ENCODE measurements at regions not wholly inside any gene's neighbourhood (a gene's known extent, or its start where the extent isn't known, plus 50 kb on each side); places are given as distances from the start of the nearest gene placed in this dataset.

DNA sequence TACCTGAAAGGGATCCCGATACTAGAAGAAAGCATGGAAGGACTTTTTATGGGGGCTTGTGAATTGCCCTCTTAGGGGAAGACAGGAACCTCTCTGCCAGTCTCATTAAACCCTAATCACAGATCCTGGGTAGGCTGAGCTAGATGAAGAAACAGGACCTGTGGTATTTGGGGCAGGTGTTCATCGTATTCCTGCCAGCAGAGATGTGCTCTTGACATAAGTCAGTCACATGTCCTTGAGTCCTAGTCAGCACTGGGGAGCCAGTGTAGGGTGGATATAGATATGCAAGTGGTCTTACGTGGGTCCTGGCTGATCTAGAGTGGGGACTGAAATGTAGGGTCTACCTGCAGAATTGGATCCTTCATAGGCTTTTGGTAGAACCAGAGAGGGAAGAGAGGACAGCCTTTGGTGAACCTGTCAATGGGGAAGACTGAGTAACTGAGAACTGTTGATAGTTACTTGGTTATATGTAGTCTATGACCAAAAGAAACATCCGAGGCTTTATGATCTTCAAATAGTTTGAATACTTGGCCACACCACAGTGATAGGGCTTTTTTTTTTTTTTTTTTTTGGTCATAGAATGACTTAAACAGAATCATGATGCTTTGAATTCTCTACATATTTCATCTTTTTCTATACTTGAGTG, 63.5 kb upstream of the WDR1 start:
- TF ChIP-seq POLR2A (IDR thresholded peaks at IDR 0.05; ENCODE audit: low read length) (no peak), GATA1 (IDR thresholded peaks at IDR 0.05; ENCODE audit: low read depth, low read length) (no peak)
- DNase-seq = peak; percentile 16 to 42

- DNase-seq = no peak
- no peak for TF ChIP-seq POLR2A (IDR thresholded peaks at IDR 0.05; ENCODE audit: low read length)
- no peak for TF ChIP-seq GATA1 (IDR thresholded peaks at IDR 0.05; ENCODE audit: low read depth, low read length)
Measured at GRCh38 chr4:10178763-10179162, 62.2 kb upstream of the WDR1 start.

GRCh38 chr4:10175626-10176025, 59.0 kb upstream of the WDR1 start:
- no peak for DNase-seq
- TF ChIP-seq POLR2A (IDR thresholded peaks at IDR 0.05; ENCODE audit: low read length) (no peak), GATA1 (IDR thresholded peaks at IDR 0.05; ENCODE audit: low read depth, low read length) (no peak)

GRCh38 chr4:10173754-10174749, 57.5 kb upstream of the WDR1 start:
- peak; percentile 74 to 82 for DNase-seq
- TF ChIP-seq GATA1 (IDR thresholded peaks at IDR 0.05; ENCODE audit: low read depth, low read length) (no peak), POLR2A (IDR thresholded peaks at IDR 0.05; ENCODE audit: low read length) (no peak)

DNA sequence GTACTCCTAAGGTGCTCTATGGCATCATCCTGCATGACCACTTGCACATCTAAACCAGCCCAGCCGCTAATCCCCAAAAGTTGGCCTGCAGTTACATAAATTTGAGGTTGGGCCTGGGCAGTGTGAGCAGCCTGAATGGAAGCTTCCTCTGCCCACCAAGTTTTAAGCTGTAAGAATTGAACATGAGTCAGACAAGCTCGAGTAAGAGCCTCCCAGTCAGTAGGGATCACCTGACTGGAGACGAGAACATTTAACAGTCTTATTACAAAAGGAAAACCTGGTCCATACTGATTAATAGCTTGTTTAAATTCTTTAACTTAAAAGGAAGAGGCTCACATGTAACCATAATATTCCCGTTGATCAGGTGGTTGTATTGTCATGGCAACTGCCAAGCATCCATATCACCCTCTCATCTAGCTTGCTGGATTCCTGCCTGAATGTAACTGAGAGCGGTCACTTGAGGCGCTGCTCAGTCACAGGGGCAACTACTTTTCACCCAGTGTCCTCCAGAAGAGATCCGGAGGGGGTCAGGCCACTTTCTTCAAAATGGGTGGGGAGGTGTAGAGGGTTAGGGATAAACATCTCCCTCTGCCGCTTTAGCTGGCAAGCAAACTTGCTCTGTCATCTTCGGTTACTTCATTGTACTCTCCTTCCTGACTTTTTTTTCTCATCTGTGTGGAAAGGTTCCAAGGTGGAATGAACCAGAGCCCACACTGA, 56.6 kb upstream of the WDR1 start:
- TF ChIP-seq GATA1 (IDR thresholded peaks at IDR 0.05; ENCODE audit: low read depth, low read length) = no peak
- peak; percentile 42 for TF ChIP-seq POLR2A (IDR thresholded peaks at IDR 0.05; ENCODE audit: low read length)
- peak; percentile 91 to 93 for DNase-seq

- TF ChIP-seq GATA1 (IDR thresholded peaks at IDR 0.05; ENCODE audit: low read depth, low read length) (no peak), POLR2A (IDR thresholded peaks at IDR 0.05; ENCODE audit: low read length) (no peak)
Measured at GRCh38 chr4:10172278-10172921, 55.8 kb upstream of the WDR1 start.

GRCh38 chr4:10171055-10171454, 54.5 kb upstream of the WDR1 start:
- DNase-seq = peak; percentile 47 to 65
- TF ChIP-seq GATA1 (IDR thresholded peaks at IDR 0.05; ENCODE audit: low read depth, low read length) = no peak
- no peak for TF ChIP-seq POLR2A (IDR thresholded peaks at IDR 0.05; ENCODE audit: low read length)

More at GRCh38 chr4:10172278-10172921, 55.8 kb upstream of the WDR1 start:
- DNase-seq = peak in 1 of 2 experiments; percentile 40

DNA sequence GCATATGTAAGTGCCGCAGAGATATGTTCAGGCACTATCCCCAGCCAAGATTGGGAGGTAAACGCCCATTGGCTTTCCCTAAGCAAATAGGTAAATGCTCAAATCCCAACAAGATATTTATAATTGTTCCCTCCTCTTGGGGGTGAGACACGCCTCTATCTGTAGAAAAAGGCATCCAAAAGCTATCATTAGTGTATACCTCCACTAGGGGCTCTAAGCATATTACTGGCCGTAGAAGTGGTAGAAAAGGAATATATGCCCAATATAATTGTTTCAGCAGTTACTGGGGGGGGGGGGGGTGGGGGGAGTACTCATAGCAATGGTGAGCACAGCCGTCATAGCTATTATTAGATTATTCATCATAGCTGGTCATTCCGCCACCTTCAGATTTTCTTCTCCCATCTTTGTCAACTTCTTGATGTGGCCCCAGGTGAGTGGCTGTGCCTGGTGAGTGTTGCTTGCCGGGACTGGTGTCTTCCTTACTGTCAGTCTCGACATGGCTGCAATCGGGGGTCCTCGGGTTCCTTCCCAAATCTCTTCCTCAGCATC, 53.3 kb upstream of the WDR1 start:
- TF ChIP-seq GATA1 (IDR thresholded peaks at IDR 0.05; ENCODE audit: low read depth, low read length) (no peak), POLR2A (IDR thresholded peaks at IDR 0.05; ENCODE audit: low read length) (no peak)
- DNase-seq = no peak

GRCh38 chr4:10168151-10168550, 51.6 kb upstream of the WDR1 start:
- TF ChIP-seq POLR2A (IDR thresholded peaks at IDR 0.05; ENCODE audit: low read length) (no peak), GATA1 (IDR thresholded peaks at IDR 0.05; ENCODE audit: low read depth, low read length) (no peak)
- DNase-seq = no peak

GRCh38 chr4:10167201-10167600, 50.6 kb upstream of the WDR1 start:
- no peak for DNase-seq
- no peak for TF ChIP-seq GATA1 (IDR thresholded peaks at IDR 0.05; ENCODE audit: low read depth, low read length)
